Common myeloid progenitor, CD34-positive (primary cell): ENCODE measurements at regions not wholly inside any gene's neighbourhood (a gene's known extent, or its start where the extent isn't known, plus 50 kb on each side); places are given as distances from the start of the nearest gene placed in this dataset.
"Not testable (repeated sequence)": the region's sequence is repeated elsewhere in the genome, so short reads cannot be mapped to it uniquely, and the experiment has no call there.

Experiments
- CTCF ChIA-PET: fragments of 350-600 bp; sonication (Branson Sonifier 250); formaldehyde crosslinking; loops from one replicate; lab custom pipeline; 2021; ENCODE audit warnings: antibody characterized with exemption; lab: Charles Lee
- POLR2A ChIA-PET: fragments of 350-600 bp; sonication (Branson Sonifier 250); formaldehyde crosslinking; loops from one replicate; lab custom pipeline; 2021; ENCODE audit warnings: antibody characterized with exemption; lab: Charles Lee
- DNase-seq, 3 donors: peaks; one replicate each; pipeline versions ENCODE4 v3.0.0 to v3.0.0-alpha.2; 2013
- H3K27ac ChIP-seq, 2 experiments: 1 replicate in 1 of 2; 2 replicates in 1 of 2; pipeline ENCODE4 v1.7.0; 2013; ENCODE audit warnings: inconsistent platforms in 2 of 2, low read length in 2 of 2, mild to moderate bottlenecking in 2 of 2, low read depth in 1 of 2, moderate library complexity in 1 of 2; ENCODE audit not compliant: severe bottlenecking in 2 of 2, insufficient read depth in 1 of 2, poor library complexity in 1 of 2
- H3K27me3 ChIP-seq, 5 experiments: replicated peaks in 2 of 5; 1 replicate in 3 of 5; 2 replicates in 2 of 5; pipeline versions ENCODE4 v1.6.1 to v1.7.0; 2013; ENCODE audit warnings: low read length in 4 of 5, mild to moderate bottlenecking in 2 of 5, moderate library complexity in 2 of 5, inconsistent platforms in 1 of 5; ENCODE audit not compliant: insufficient read depth in 5 of 5, control insufficient read depth in 4 of 5
- H3K36me3 ChIP-seq, 4 experiments: 1 replicate in 2 of 4; 2 replicates in 2 of 4; pipeline versions ENCODE4 v1.6.1 to v1.7.0; 2013; ENCODE audit warnings: low read length in 3 of 4, control low read depth in 1 of 4, mild to moderate bottlenecking in 1 of 4; ENCODE audit not compliant: control insufficient read depth in 4 of 4, insufficient read depth in 4 of 4
- H3K4me1 ChIP-seq, 4 experiments: 1 replicate in 3 of 4; 2 replicates in 1 of 4; pipeline versions ENCODE4 v1.6.1 to v1.7.1; 2013; ENCODE audit warnings: low read length in 3 of 4, mild to moderate bottlenecking in 3 of 4, control low read depth in 1 of 4, inconsistent platforms in 1 of 4, moderate library complexity in 1 of 4; ENCODE audit not compliant: control insufficient read depth in 4 of 4, insufficient read depth in 4 of 4; ENCODE audit errors: control extremely low read depth in 1 of 4
- H3K4me3 ChIP-seq, 7 experiments: 1 replicate in 4 of 7; 2 replicates in 3 of 7; pipeline versions ENCODE4 v1.5.1 to v1.7.0; 2013; ENCODE audit warnings: mild to moderate bottlenecking in 7 of 7, low read length in 6 of 7, moderate library complexity in 6 of 7, inconsistent platforms in 2 of 7, low read depth in 2 of 7, control low read depth in 1 of 7; ENCODE audit not compliant: insufficient read depth in 4 of 7, control insufficient read depth in 1 of 7; ENCODE audit errors: extremely low read depth in 1 of 7
- H3K9me3 ChIP-seq, 5 experiments: 1 replicate in 4 of 5; 2 replicates in 1 of 5; pipeline versions ENCODE4 v1.6.1 to v1.7.1; 2013; ENCODE audit warnings: low read length in 4 of 5, mild to moderate bottlenecking in 2 of 5, inconsistent platforms in 1 of 5, low read depth in 1 of 5, moderate library complexity in 1 of 5; ENCODE audit not compliant: control insufficient read depth in 4 of 5, insufficient read depth in 2 of 5; ENCODE audit errors: control extremely low read depth in 1 of 5
- WGBS: methylation state at CpG from one replicate; pipeline ENCODE4 v1.1.5; 2013; ENCODE audit not compliant: insufficient coverage; 5-methylcytosine and 5-hydroxymethylcytosine counted together

GRCh38 chr5:20972419-20972925 lies 984.5 kb upstream of the CDH18 start:
- POLR2A ChIA-PET, result no interaction called here
- 13% methylated on average over 5 of the region's 7 CpGs for WGBS
- Histone ChIP-seq H3K9me3 (no peaks in the 10 kb centered on the region), H3K4me3 (peak overlapping the region in 2 of 7 experiments; percentile 2 to 49), H3K27ac (no peak overlapping the region), H3K4me1 (no peaks in the 10 kb centered on the region), H3K36me3 (no peaks in the 10 kb centered on the region), H3K27me3 (no peaks in the 10 kb centered on the region)
- peak in 2 of 3 donors; percentile 15 to 38 for DNase-seq
- CTCF ChIA-PET, result no interaction called here

GRCh38 chr5:20959347-20959746 lies 971.3 kb upstream of the CDH18 start:
- Histone ChIP-seq H3K36me3 (no peaks in the 10 kb centered on the region), H3K9me3 (no peaks in the 10 kb centered on the region), H3K4me3 (no peak overlapping the region), H3K4me1 (no peaks in the 10 kb centered on the region), H3K27ac (no peak overlapping the region), H3K27me3 (no peaks in the 10 kb centered on the region)
- DNase-seq, result no peak
- CTCF ChIA-PET, result no interaction called here
- POLR2A ChIA-PET, result no interaction called here
- WGBS, result no CpG with 5 or more reads among the region's 1 CpG

- no peak overlapping the region for H3K27ac ChIP-seq
- CTCF ChIA-PET, result no interaction called here
- H3K9me3 ChIP-seq, result no peaks in the 10 kb centered on the region
- WGBS, result 93% methylated on average over 4 of the region's 5 CpGs
- no peaks in the 10 kb centered on the region for H3K27me3 ChIP-seq
- no peaks in the 10 kb centered on the region for H3K4me1 ChIP-seq
- no peak overlapping the region for H3K4me3 ChIP-seq
- POLR2A ChIA-PET, result no interaction called here
- DNase-seq, result no peak
- H3K36me3 ChIP-seq, result no peaks in the 10 kb centered on the region
These were observed 970.6 kb upstream of the CDH18 start for GRCh38 chr5:20958641-20959040.

- no peaks in the 10 kb centered on the region for H3K27me3 ChIP-seq
- H3K36me3 ChIP-seq, result no peaks in the 10 kb centered on the region
- H3K4me3 ChIP-seq, result no peak overlapping the region
- CTCF ChIA-PET, result no interaction called here
- POLR2A ChIA-PET, result no interaction called here
- DNase-seq, result no peak
- no CpG with 5 or more reads among the region's 2 CpGs for WGBS
- H3K9me3 ChIP-seq, result no peaks in the 10 kb centered on the region
- H3K27ac ChIP-seq, result no peak overlapping the region
- no peaks in the 10 kb centered on the region for H3K4me1 ChIP-seq
These were observed 968.1 kb upstream of the CDH18 start for GRCh38 chr5:20956134-20956533.

- H3K4me3 ChIP-seq, result no peak overlapping the region
- CTCF ChIA-PET, result no interaction called here
- H3K27ac ChIP-seq, result no peak overlapping the region
- no peaks in the 10 kb centered on the region for H3K9me3 ChIP-seq
- no peaks in the 10 kb centered on the region for H3K4me1 ChIP-seq
- no peak for DNase-seq
- no peaks in the 10 kb centered on the region for H3K36me3 ChIP-seq
- H3K27me3 ChIP-seq, result no peaks in the 10 kb centered on the region
- WGBS, result 20% methylated on average over 1 of the region's 1 CpG
- POLR2A ChIA-PET, result no interaction called here
These were observed 961.6 kb upstream of the CDH18 start for GRCh38 chr5:20949636-20950035.

GRCh38 chr5:20943183-20943971 lies 955.4 kb upstream of the CDH18 start:
- H3K27ac ChIP-seq, H3K4me3 ChIP-seq, DNase-seq, POLR2A ChIA-PET, CTCF ChIA-PET, H3K9me3 ChIP-seq, H3K4me1 ChIP-seq, H3K36me3 ChIP-seq, H3K27me3 ChIP-seq: not testable (repeated sequence)
- no CpG with 5 or more reads among the region's 3 CpGs for WGBS

GRCh38 chr5:20942603-20943002 lies 954.6 kb upstream of the CDH18 start:
- CTCF ChIA-PET, H3K36me3 ChIP-seq, H3K9me3 ChIP-seq, H3K4me1 ChIP-seq, H3K4me3 ChIP-seq, POLR2A ChIA-PET, H3K27me3 ChIP-seq, DNase-seq, H3K27ac ChIP-seq: not testable (repeated sequence)
- WGBS, result no CpG with 5 or more reads among the region's 4 CpGs
